Body of pancreas (tissue), 4 donors: ENCODE measurements at regions not wholly inside any gene's neighbourhood (a gene's known extent, or its start where the extent isn't known, plus 50 kb on each side); places are given as distances from the start of the nearest gene placed in this dataset.

Source experiments
- ATAC-seq: fragments of 150-250 bp; one replicate; pipeline ENCODE4 v1.9.1; 2016
- DNase-seq, 4 donors: peaks; one replicate each; pipeline ENCODE4 v3.0.0-alpha.2; 2019
- H3K27ac ChIP-seq, 4 donors: fragments of 200-600 bp; sonication (generic); 1 replicate in 3 of 4; 2 replicates in 1 of 4; pipeline versions ENCODE4 v1.5.1 to v1.6.1; 2016 to 2019; ENCODE audit warnings: mild to moderate bottlenecking in 1 of 4, mixed read lengths in 1 of 4, moderate library complexity in 1 of 4
- H3K27me3 ChIP-seq, 2 donors: fragments of 200-600 bp; sonication (generic); one replicate each; pipeline ENCODE4 v1.6.0; 2016; ENCODE audit warnings: mild to moderate bottlenecking in 1 of 2
- H3K36me3 ChIP-seq, 2 donors: fragments of 200-600 bp; sonication (generic); replicated peaks in 1 of 2; 2 replicates each; pipeline ENCODE4 v1.5.1; 2016; ENCODE audit warnings: low read depth in 2 of 2; ENCODE audit not compliant: insufficient read depth in 1 of 2
- H3K4me1 ChIP-seq: fragments of 200-600 bp; sonication (generic); one replicate; pipeline ENCODE4 v1.6.0; 2016
- H3K4me3 ChIP-seq, 2 donors: fragments of 200-600 bp; sonication (generic); 1 replicate in 1 of 2; 2 replicates in 1 of 2; pipeline ENCODE4 v1.5.1; 2016 to 2019
- H3K9me3 ChIP-seq, 3 donors: fragments of 200-600 bp; sonication (generic); 1 replicate in 2 of 3; 2 replicates in 1 of 3; pipeline ENCODE4 v1.5.1; 2016
- CTCF ChIP-seq, 7 experiments: fragments of 450-650 bp in 4 of 7; fragments of 200-600 bp in 3 of 7; sonication (generic) in 3 of 7; IDR thresholded peaks; one replicate each; pipeline ENCODE4 v1.5.1; 2016 to 2019; ENCODE audit warnings: antibody characterized with exemption in 7 of 7
- POLR2A ChIP-seq, 3 donors: fragments of 450-650 bp; IDR thresholded peaks; one replicate each; pipeline ENCODE4 v1.6.1; 2016; ENCODE audit warnings: antibody characterized with exemption in 3 of 3, mild to moderate bottlenecking in 2 of 3
- WGBS, 2 donors: methylation state at CpG; one replicate each; pipeline ENCODE4 v1.1.5; 2017; 5-methylcytosine and 5-hydroxymethylcytosine counted together
- intact Hi-C: fragments of 100-400 bp; cut with DNase I; formaldehyde crosslinking; loops from one replicate; pipeline ENCODE4 v1.15.1; 2023

- Histone ChIP-seq H3K27me3 (no peaks in the 10 kb centered on the region), H3K36me3 (no peaks in the 10 kb centered on the region), H3K4me3 (no peak overlapping the region), H3K27ac (no peak overlapping the region), H3K9me3 (no peaks in the 10 kb centered on the region), H3K4me1 (peaks cover 6% of the 10 kb centered on the region)
- ATAC-seq = no peak
- no peak for DNase-seq
- no peak for TF ChIP-seq CTCF (IDR thresholded peaks at IDR 0.05)
- TF ChIP-seq POLR2A (IDR thresholded peaks at IDR 0.05) = no peak
- intact Hi-C loops = no loop called here
- 75 to 83% methylated on average over 2 of the region's 2 CpGs for WGBS, 2 donors
Measured at GRCh38 chr6:139972116-139972515, 597.7 kb upstream of the CITED2 start.

- DNase-seq (no peak), ATAC-seq (no peak)
- no peak overlapping the region for H3K4me3 ChIP-seq
- H3K4me1 ChIP-seq = peaks cover 8% of the 10 kb centered on the region
- intact Hi-C loops = no loop called here
- no peak overlapping the region for H3K27ac ChIP-seq
- H3K9me3 ChIP-seq = no peaks in the 10 kb centered on the region
- no peaks in the 10 kb centered on the region for H3K36me3 ChIP-seq
- no peaks in the 10 kb centered on the region for H3K27me3 ChIP-seq
- TF ChIP-seq CTCF (IDR thresholded peaks at IDR 0.05) (no peak), POLR2A (IDR thresholded peaks at IDR 0.05) (no peak)
- 63 to 75% methylated on average over 1 of the region's 1 CpG for WGBS, 2 donors
Measured at GRCh38 chr6:139970591-139970991, 596.1 kb upstream of the CITED2 start.

- no peak overlapping the region for H3K4me3 ChIP-seq
- ATAC-seq = no peak
- H3K36me3 ChIP-seq = no peaks in the 10 kb centered on the region
- peaks cover 10% of the 10 kb centered on the region for H3K4me1 ChIP-seq
- TF ChIP-seq CTCF (IDR thresholded peaks at IDR 0.05) (no peak), POLR2A (IDR thresholded peaks at IDR 0.05) (no peak)
- DNase-seq = no peak
- H3K27ac ChIP-seq = no peak overlapping the region
- H3K9me3 ChIP-seq = no peaks in the 10 kb centered on the region
- intact Hi-C loops = no loop called here
- no peaks in the 10 kb centered on the region for H3K27me3 ChIP-seq
Measured at GRCh38 chr6:139967497-139967896, 593.0 kb upstream of the CITED2 start.

- no peaks in the 10 kb centered on the region for H3K27me3 ChIP-seq
- H3K4me1 ChIP-seq = peaks cover 15% of the 10 kb centered on the region
- H3K9me3 ChIP-seq = no peaks in the 10 kb centered on the region
- no peak for TF ChIP-seq POLR2A (IDR thresholded peaks at IDR 0.05)
- TF ChIP-seq CTCF (IDR thresholded peaks at IDR 0.05) = no peak
- DNase-seq (peak in 1 of 4 donors; percentile 22), ATAC-seq (no peak)
- no peaks in the 10 kb centered on the region for H3K36me3 ChIP-seq
- H3K4me3 ChIP-seq = no peak overlapping the region
- H3K27ac ChIP-seq = no peak overlapping the region
- intact Hi-C loops = no loop called here
Measured at GRCh38 chr6:139965393-139965792, 590.9 kb upstream of the CITED2 start.

GRCh38 chr6:139964737-139965136 is 590.3 kb upstream of the CITED2 start:
- peaks cover 15% of the 10 kb centered on the region for H3K4me1 ChIP-seq
- H3K27me3 ChIP-seq = no peaks in the 10 kb centered on the region
- no peak for ATAC-seq
- no peak for TF ChIP-seq POLR2A (IDR thresholded peaks at IDR 0.05)
- TF ChIP-seq CTCF (IDR thresholded peaks at IDR 0.05) = no peak
- no peaks in the 10 kb centered on the region for H3K36me3 ChIP-seq
- no peaks in the 10 kb centered on the region for H3K9me3 ChIP-seq
- WGBS, 2 donors = 63 to 72% methylated on average over 6 of the region's 6 CpGs
- intact Hi-C loops = no loop called here
- no peak overlapping the region for H3K4me3 ChIP-seq
- H3K27ac ChIP-seq = no peak overlapping the region
- DNase-seq = no peak
